Suprapubic skin (tissue), 4 donors: ENCODE measurements at regions not wholly inside any gene's neighbourhood (a gene's known extent, or its start where the extent isn't known, plus 50 kb on each side); places are given as distances from the start of the nearest gene placed in this dataset.

Experiments
- CTCF ChIP-seq, 2 donors: fragments of 200-600 bp in 1 of 2; fragments of 450-650 bp in 1 of 2; sonication (generic) in 1 of 2; IDR thresholded peaks; one replicate each; pipeline ENCODE4 v1.5.1; 2016 to 2019; ENCODE audit warnings: antibody characterized with exemption in 2 of 2, mild to moderate bottlenecking in 1 of 2, moderate library complexity in 1 of 2
- POLR2A ChIP-seq, 2 donors: fragments of 450-650 bp; IDR thresholded peaks; one replicate each; pipeline ENCODE4 v1.6.1; 2017; ENCODE audit warnings: antibody characterized with exemption in 2 of 2, mild to moderate bottlenecking in 2 of 2, moderate library complexity in 2 of 2
- POLR2AphosphoS5 ChIP-seq, 3 donors: sonication (generic); formaldehyde crosslinking; IDR thresholded peaks; one replicate each; pipeline ENCODE4 v1.6.1; 2017; ENCODE audit warnings: antibody characterized with exemption in 3 of 3

GRCh38 chr5:153899746-153900145 is 139.0 kb downstream of the FAM114A2 start:
- TF ChIP-seq CTCF (IDR thresholded peaks at IDR 0.05) (no peak), POLR2A (IDR thresholded peaks at IDR 0.05) (no peak), POLR2AphosphoS5 (IDR thresholded peaks at IDR 0.05) (no peak)
